NCI-H2107 (cell line): ENCODE measurements at regions not wholly inside any gene's neighbourhood (a gene's known extent, or its start where the extent isn't known, plus 50 kb on each side); places are given as distances from the start of the nearest gene placed in this dataset.
"Not testable (repeated sequence)": the region's sequence is repeated elsewhere in the genome, so short reads cannot be mapped to it uniquely, and the experiment has no call there.

Source experiments
- DNase-seq: peaks from one replicate; lab custom pipeline; 2025; lab: John Stamatoyannopoulos, UW

- no peak for DNase-seq
Observed at GRCh38 chr12:28771968-28772367, 377.1 kb upstream of the FAR2 start.

- no peak for DNase-seq
Observed at GRCh38 chr12:28775556-28775955, 373.5 kb upstream of the FAR2 start.

GRCh38 chr12:28776220-28776619, 372.9 kb upstream of the FAR2 start:
- peak; percentile 9 for DNase-seq

- DNase-seq: no peak
Observed at GRCh38 chr12:28776913-28777422, 372.1 kb upstream of the FAR2 start.

- DNase-seq: peak; percentile 64
Observed at GRCh38 chr12:28777603-28778365, 371.3 kb upstream of the FAR2 start.

- no peak for DNase-seq
Observed at GRCh38 chr12:28780096-28780495, 369.0 kb upstream of the FAR2 start.

GRCh38 chr12:28780960-28781359, 368.1 kb upstream of the FAR2 start:
- DNase-seq: no peak

- DNase-seq: no peak
Observed at GRCh38 chr12:28781671-28782652, 367.1 kb upstream of the FAR2 start.

GRCh38 chr12:28782812-28783211, 366.3 kb upstream of the FAR2 start:
- DNase-seq: no peak

GRCh38 chr12:28787151-28787550, 361.9 kb upstream of the FAR2 start:
- no peak for DNase-seq

- DNase-seq: not testable (repeated sequence)
Observed at GRCh38 chr12:28788256-28788655, 360.8 kb upstream of the FAR2 start.

- DNase-seq: no peak
Observed at GRCh38 chr12:28793581-28794151, 355.4 kb upstream of the FAR2 start.

- DNase-seq: no peak
Observed at GRCh38 chr12:28794211-28794610, 354.9 kb upstream of the FAR2 start.

GRCh38 chr12:28794786-28795185, 354.3 kb upstream of the FAR2 start:
- no peak for DNase-seq

GRCh38 chr12:28795311-28795710, 353.8 kb upstream of the FAR2 start:
- DNase-seq: no peak

GRCh38 chr12:28799348-28799747, 349.7 kb upstream of the FAR2 start:
- no peak for DNase-seq

- DNase-seq: no peak
Observed at GRCh38 chr12:28800129-28800528, 348.9 kb upstream of the FAR2 start.

- DNase-seq: no peak
Observed at GRCh38 chr12:28802706-28803438, 346.2 kb upstream of the FAR2 start.

- no peak for DNase-seq
Observed at GRCh38 chr12:28807535-28807934, 341.5 kb upstream of the FAR2 start.

- no peak for DNase-seq
Observed at GRCh38 chr12:28811457-28811856, 337.6 kb upstream of the FAR2 start.

- no peak for DNase-seq
Observed at GRCh38 chr12:28814246-28814645, 334.8 kb upstream of the FAR2 start.

- DNase-seq: no peak
Observed at GRCh38 chr12:28817524-28817923, 331.6 kb upstream of the FAR2 start.
